ENCODE measurements at regions not wholly inside any gene's neighbourhood (a gene's known extent, or its start where the extent isn't known, plus 50 kb on each side); places are given as distances from the start of the nearest gene placed in this dataset.

DNA sequence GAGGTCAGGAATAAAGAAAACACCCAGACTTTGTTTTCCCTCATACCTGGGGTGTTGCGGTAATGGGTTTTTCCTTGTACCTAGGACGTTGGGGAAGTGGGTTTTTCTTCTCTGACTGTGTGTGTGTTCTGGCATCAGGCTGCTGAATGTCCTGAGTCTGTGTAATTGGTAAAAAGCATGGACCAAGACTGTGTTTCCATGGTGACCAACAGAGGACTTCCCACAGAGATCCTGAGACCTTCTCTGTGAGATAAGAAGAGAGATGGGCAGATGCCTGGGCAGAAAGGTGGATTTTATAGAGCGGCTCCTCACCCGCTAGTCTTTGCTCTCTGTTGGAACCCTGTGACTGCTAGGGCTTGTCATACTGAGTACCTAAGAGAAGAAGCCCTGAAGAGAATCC lies 135.4 kb upstream of the GGTLC1 start:
- TF ChIP-seq, protein P1, sequence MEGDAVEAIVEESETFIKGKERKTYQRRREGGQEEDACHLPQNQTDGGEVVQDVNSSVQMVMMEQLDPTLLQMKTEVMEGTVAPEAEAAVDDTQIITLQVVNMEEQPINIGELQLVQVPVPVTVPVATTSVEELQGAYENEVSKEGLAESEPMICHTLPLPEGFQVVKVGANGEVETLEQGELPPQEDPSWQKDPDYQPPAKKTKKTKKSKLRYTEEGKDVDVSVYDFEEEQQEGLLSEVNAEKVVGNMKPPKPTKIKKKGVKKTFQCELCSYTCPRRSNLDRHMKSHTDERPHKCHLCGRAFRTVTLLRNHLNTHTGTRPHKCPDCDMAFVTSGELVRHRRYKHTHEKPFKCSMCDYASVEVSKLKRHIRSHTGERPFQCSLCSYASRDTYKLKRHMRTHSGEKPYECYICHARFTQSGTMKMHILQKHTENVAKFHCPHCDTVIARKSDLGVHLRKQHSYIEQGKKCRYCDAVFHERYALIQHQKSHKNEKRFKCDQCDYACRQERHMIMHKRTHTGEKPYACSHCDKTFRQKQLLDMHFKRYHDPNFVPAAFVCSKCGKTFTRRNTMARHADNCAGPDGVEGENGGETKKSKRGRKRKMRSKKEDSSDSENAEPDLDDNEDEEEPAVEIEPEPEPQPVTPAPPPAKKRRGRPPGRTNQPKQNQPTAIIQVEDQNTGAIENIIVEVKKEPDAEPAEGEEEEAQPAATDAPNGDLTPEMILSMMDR (IDR thresholded peaks at IDR 0.05), result no peak
- TF ChIP-seq POLR2A (IDR thresholded peaks at IDR 0.05), result no peak
